ENCODE measurements at regions not wholly inside any gene's neighbourhood (a gene's known extent, or its start where the extent isn't known, plus 50 kb on each side); places are given as distances from the start of the nearest gene placed in this dataset.

DNA sequence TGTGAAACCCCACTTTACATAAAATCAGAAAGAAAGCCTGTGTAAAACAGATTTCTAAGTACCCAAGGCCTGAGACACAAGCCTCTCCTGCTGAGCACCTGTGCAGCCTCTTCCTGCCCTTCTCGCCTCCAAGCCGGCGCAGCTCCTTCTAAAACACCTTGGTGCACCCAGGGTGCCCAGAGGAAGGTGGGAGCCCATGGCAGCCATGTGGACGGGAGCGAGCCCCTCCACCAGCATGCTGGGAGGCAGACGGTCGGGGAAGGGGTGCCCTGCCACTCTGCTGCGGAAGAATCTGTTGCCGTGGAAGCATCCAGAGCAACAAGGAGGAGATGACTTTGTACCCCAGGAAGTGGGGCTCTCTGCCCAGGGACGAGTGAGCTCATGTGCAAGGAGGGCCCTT is 103.1 kb upstream of the C14orf180 start:
- Histone ChIP-seq H3K27ac (ENCODE audit: low read depth) (no peak overlapping the region), H3K79me2 (replicated peaks; ENCODE audit: insufficient read depth) (no peaks in the 10 kb centered on the region), H3K9me2 (ENCODE audit: insufficient read depth) (no peaks in the 10 kb centered on the region; the same call in 1 of the 2 replicates), H3K36me3 (ENCODE audit: insufficient read depth) (no peaks in the 10 kb centered on the region), H3F3A (replicated peaks; ENCODE audit: low read depth) (no peaks in the 10 kb centered on the region), H3K27me3 (ENCODE audit: insufficient read depth) (no peaks in the 10 kb centered on the region), H4K20me1 (replicated peaks; ENCODE audit: insufficient read depth) (no peaks in the 10 kb centered on the region), H3K4me1 (ENCODE audit: insufficient read depth) (no peaks in the 10 kb centered on the region), H3K4me3 (no peak overlapping the region), H2AFZ (no peak overlapping the region), H3K4me2 (no peak overlapping the region)
- Mint-ChIP-seq H3K27me3 (ENCODE audit: insufficient read depth, low read depth, poor library complexity) (peaks cover 4% of the 10 kb centered on the region), H3K4me1 (peaks cover 5% of the 10 kb centered on the region; the same call in 2 of the 3 replicates), H3K27ac (no peak overlapping the region), H3K4me3 (no peak overlapping the region), H3K9me3 (peaks cover 10% of the 10 kb centered on the region), H3K36me3 (ENCODE audit: low read depth) (peaks cover 7% of the 10 kb centered on the region; the same call in 1 of the 3 replicates)
- ATAC-seq = no peak
- no peak for DNase-seq (ENCODE audit: low spot score)
- TF ChIP-seq POLR2AphosphoS5 (IDR thresholded peaks at IDR 0.05; ENCODE audit: low read depth) (no peak), STAT1 (IDR thresholded peaks at IDR 0.05; ENCODE audit: unreplicated experiment) (no peak), ZNF331 (CRISPR knock-in tag; IDR thresholded peaks at IDR 0.05; ENCODE audit: low read depth) (no peak)
- TF ChIP-seq, protein P1, sequence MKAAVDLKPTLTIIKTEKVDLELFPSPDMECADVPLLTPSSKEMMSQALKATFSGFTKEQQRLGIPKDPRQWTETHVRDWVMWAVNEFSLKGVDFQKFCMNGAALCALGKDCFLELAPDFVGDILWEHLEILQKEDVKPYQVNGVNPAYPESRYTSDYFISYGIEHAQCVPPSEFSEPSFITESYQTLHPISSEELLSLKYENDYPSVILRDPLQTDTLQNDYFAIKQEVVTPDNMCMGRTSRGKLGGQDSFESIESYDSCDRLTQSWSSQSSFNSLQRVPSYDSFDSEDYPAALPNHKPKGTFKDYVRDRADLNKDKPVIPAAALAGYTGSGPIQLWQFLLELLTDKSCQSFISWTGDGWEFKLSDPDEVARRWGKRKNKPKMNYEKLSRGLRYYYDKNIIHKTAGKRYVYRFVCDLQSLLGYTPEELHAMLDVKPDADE (IDR thresholded peaks at IDR 0.05) = no peak
- TF ChIP-seq, protein P2, sequence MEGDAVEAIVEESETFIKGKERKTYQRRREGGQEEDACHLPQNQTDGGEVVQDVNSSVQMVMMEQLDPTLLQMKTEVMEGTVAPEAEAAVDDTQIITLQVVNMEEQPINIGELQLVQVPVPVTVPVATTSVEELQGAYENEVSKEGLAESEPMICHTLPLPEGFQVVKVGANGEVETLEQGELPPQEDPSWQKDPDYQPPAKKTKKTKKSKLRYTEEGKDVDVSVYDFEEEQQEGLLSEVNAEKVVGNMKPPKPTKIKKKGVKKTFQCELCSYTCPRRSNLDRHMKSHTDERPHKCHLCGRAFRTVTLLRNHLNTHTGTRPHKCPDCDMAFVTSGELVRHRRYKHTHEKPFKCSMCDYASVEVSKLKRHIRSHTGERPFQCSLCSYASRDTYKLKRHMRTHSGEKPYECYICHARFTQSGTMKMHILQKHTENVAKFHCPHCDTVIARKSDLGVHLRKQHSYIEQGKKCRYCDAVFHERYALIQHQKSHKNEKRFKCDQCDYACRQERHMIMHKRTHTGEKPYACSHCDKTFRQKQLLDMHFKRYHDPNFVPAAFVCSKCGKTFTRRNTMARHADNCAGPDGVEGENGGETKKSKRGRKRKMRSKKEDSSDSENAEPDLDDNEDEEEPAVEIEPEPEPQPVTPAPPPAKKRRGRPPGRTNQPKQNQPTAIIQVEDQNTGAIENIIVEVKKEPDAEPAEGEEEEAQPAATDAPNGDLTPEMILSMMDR (conservative IDR thresholded peaks at IDR 0.05; ENCODE audit: low read depth in 2 of 2) = no peak

DNA sequence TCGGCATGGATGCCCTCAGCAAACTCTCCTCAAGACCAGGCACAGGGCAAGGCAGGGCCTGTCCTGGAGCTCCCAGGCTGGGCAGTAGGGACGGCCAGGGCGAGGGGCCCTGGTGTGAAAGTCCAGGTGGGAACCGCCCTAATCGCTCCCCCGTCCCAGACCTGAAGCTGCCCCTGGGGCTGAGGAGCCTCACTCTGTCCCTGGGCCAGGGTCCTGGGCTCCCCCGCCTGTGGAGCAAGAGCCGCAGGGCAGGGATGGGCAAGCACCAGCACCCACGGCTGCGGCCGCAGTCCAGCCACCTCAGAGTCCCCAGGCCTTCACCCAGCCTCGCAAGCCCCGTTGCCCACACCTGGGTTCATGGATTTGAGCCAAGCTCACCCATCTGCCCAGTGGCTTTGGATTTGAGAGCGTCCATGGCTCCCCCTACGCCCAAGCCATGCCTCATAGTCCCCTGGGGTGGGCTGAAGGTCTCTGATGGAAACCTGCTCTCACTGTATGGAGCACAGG is 102.4 kb upstream of the C14orf180 start:
- no peak for ATAC-seq
- Mint-ChIP-seq H3K27ac (no peak overlapping the region), H3K4me1 (peaks cover 5% of the 10 kb centered on the region; the same call in 2 of the 3 replicates), H3K36me3 (ENCODE audit: low read depth) (peaks cover 14% of the 10 kb centered on the region), H3K9me3 (peaks cover 18% of the 10 kb centered on the region), H3K4me3 (no peak overlapping the region), H3K27me3 (ENCODE audit: insufficient read depth, low read depth, poor library complexity) (peaks cover 4% of the 10 kb centered on the region)
- no peak overlapping the region for H3K4me2 ChIP-seq
- H2AFZ ChIP-seq = no peak overlapping the region
- H4K20me1 ChIP-seq (replicated peaks; ENCODE audit: insufficient read depth) = no peaks in the 10 kb centered on the region
- no peaks in the 10 kb centered on the region for H3F3A ChIP-seq (replicated peaks; ENCODE audit: low read depth)
- H3K79me2 ChIP-seq (replicated peaks; ENCODE audit: insufficient read depth) = no peaks in the 10 kb centered on the region
- H3K27ac ChIP-seq (ENCODE audit: low read depth) = no peak overlapping the region
- no peaks in the 10 kb centered on the region for H3K36me3 ChIP-seq (ENCODE audit: insufficient read depth)
- no peaks in the 10 kb centered on the region for H3K4me1 ChIP-seq (ENCODE audit: insufficient read depth)
- DNase-seq (ENCODE audit: low spot score) = no peak
- no peaks in the 10 kb centered on the region; the same call in 1 of the 2 replicates for H3K9me2 ChIP-seq (ENCODE audit: insufficient read depth)
- no peaks in the 10 kb centered on the region for H3K27me3 ChIP-seq (ENCODE audit: insufficient read depth)
- no peak overlapping the region for H3K4me3 ChIP-seq
- no peak for TF ChIP-seq ZNF114 (CRISPR knock-in tag; IDR thresholded peaks at IDR 0.05)
- TF ChIP-seq, protein P3, sequence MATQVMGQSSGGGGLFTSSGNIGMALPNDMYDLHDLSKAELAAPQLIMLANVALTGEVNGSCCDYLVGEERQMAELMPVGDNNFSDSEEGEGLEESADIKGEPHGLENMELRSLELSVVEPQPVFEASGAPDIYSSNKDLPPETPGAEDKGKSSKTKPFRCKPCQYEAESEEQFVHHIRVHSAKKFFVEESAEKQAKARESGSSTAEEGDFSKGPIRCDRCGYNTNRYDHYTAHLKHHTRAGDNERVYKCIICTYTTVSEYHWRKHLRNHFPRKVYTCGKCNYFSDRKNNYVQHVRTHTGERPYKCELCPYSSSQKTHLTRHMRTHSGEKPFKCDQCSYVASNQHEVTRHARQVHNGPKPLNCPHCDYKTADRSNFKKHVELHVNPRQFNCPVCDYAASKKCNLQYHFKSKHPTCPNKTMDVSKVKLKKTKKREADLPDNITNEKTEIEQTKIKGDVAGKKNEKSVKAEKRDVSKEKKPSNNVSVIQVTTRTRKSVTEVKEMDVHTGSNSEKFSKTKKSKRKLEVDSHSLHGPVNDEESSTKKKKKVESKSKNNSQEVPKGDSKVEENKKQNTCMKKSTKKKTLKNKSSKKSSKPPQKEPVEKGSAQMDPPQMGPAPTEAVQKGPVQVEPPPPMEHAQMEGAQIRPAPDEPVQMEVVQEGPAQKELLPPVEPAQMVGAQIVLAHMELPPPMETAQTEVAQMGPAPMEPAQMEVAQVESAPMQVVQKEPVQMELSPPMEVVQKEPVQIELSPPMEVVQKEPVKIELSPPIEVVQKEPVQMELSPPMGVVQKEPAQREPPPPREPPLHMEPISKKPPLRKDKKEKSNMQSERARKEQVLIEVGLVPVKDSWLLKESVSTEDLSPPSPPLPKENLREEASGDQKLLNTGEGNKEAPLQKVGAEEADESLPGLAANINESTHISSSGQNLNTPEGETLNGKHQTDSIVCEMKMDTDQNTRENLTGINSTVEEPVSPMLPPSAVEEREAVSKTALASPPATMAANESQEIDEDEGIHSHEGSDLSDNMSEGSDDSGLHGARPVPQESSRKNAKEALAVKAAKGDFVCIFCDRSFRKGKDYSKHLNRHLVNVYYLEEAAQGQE (IDR thresholded peaks at IDR 0.05; ENCODE audit: unreplicated experiment) = no peak
- TF ChIP-seq, protein P2 (conservative IDR thresholded peaks at IDR 0.05; ENCODE audit: low read depth in 2 of 2) = no peak
- TF ChIP-seq EZH2phosphoT487 (IDR thresholded peaks at IDR 0.05; ENCODE audit: unreplicated experiment) = no peak
- no peak for TF ChIP-seq POLR2AphosphoS5 (IDR thresholded peaks at IDR 0.05; ENCODE audit: low read depth)

Data from GM23338 (cell line).